H54 (cell line): ENCODE measurements at regions not wholly inside any gene's neighbourhood (a gene's known extent, or its start where the extent isn't known, plus 50 kb on each side); places are given as distances from the start of the nearest gene placed in this dataset.
"Not testable (repeated sequence)": the region's sequence is repeated elsewhere in the genome, so short reads cannot be mapped to it uniquely, and the experiment has no call there.

Source experiments
- DNase-seq: peaks from one replicate; pipeline ENCODE4 v3.0.0; 2011; ENCODE audit warnings: low spot score, mixed read lengths; ENCODE audit not compliant: insufficient read length
- FAIRE-seq: peaks from 3 replicates; lab custom pipeline; 2011; peaks lifted over from hg19 to GRCh38; lab: Jason Lieb, UNC
- POLR2A ChIP-seq: IDR thresholded peaks from 2 replicates; pipeline ENCODE4 v1.6.1; 2011; ENCODE audit warnings: low read depth, mild to moderate bottlenecking, low read length

DNA sequence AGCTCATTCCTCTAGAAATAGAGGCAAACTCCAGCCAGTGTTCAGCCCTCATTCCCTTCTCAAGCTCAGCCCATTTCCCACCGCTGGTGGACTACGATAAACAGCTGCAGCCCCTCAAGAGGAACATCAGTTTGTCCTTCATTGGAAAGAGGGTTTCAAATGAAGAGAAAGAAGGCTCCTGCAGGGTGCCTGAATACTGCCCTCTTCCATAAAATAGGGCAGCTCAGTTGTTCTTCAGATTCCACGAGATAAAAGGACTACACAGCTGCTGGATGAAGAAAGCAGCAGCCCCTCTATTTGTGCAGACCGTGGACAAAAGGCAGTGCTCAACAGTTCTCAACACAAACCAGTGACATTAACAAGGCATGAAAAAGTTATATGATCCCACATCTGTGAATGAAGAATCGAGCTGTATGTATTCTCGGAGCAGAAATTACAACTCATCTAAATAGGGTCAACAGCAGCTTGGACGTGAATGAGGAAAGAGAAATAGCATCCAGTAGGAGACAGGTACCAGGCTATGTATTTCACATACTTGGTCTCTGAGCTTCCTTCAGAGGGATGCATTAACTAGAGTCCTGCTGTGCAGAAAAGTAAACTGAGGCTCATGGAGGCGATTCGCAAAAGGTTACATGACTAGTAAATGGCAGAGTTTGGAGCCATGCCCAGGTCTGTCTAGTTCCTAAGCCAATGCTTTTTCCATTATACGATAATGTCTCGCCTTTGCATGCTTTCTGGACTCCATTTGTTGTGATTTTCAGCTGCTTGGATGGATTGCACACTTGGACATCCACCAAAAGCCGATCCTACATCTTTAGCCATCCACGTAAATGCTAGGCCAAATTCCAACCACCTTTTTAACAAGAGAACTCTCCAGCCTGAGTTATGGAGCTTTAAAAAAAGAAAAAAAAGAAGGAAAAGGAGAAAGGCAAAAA, 301.2 kb upstream of the PPARGC1A start:
- DNase-seq (no peak), FAIRE-seq (no peak)
- no peak for TF ChIP-seq POLR2A

DNA sequence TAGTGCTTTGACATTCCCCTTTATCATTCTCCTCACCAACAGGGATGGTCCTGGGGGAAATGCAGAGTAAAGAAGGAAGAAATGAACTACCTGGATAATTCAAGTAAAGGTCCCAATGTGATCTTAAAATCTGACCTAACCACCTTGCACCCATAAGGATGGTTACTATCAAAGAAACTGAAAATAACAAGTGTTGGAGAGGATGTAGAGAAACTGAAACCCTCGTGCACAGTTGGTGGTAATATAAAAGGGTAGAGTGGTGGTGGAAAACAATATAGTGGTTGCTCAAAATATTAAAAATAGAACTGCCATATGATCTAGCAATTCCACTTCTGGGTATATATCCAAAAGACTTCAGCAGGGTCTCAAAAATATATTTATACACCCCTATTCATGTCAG, 298.6 kb upstream of the PPARGC1A start:
- FAIRE-seq (no peak), DNase-seq (no peak)
- no peak for TF ChIP-seq POLR2A

DNA sequence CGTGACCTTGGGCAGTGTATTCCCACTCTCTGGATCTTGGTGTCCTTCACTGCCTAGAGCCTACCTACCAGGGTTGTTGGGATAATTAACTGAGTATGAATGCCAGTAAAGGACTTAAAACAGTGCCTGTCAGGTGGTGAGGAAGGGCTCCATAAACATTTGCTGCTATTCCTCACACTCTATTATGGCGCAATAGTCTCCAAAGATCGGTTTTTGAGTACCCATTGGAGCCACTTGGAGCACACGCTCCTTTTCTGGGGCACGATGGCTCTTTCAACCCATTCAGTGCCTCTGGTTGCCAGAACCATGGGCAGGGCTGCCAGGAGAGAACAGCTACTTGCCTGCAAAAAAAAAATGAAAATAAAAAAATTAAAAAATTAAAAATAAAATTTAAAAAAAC, 296.6 kb upstream of the PPARGC1A start:
- FAIRE-seq (no peak), DNase-seq (no peak)
- no peak for TF ChIP-seq POLR2A

DNA sequence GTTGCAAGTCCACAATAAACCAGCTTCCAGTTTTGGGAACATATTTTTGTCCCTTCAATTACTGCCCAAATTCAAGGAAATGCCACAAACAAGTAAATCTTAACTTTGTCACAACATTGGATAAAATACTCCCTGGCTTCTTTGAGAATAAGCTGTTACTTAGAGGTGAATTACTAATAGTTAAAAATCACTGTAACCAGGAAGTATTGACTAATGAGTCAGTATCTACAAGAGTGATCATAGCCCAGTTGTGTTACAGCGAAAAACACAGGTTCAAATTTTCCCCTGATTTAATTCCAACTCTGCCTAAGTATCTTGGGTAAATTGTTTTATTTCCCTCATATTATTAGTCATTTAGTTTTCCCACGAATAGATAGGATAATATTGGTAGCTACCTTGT, 291.2 kb upstream of the PPARGC1A start:
- no peak for TF ChIP-seq POLR2A
- DNase-seq (no peak), FAIRE-seq (no peak)

DNA sequence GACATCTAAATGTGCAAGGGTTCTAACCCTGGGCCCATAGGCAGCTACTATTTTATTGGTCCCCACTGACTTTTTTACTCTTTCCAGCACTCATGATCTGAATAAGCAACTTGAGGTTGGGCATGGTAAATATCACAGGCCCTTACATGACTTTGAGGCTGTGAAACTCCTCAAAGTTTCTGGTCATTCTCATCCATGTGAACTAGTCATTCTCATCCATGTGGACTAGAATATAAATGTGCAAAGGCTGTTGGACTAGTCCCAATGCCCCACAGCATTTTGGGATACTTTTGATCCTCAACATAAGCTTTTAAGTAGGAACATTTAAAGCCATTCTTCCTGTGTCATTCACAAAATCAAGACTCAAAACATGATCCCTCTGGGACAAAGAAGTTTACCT, 290.7 kb upstream of the PPARGC1A start:
- no peak for DNase-seq
- TF ChIP-seq POLR2A, result no peak
- no peak for FAIRE-seq

- TF ChIP-seq POLR2A, result no peak
- DNase-seq (no peak), FAIRE-seq (no peak)
Measured at GRCh38 chr4:24179201-24179840, 289.5 kb upstream of the PPARGC1A start.

DNA sequence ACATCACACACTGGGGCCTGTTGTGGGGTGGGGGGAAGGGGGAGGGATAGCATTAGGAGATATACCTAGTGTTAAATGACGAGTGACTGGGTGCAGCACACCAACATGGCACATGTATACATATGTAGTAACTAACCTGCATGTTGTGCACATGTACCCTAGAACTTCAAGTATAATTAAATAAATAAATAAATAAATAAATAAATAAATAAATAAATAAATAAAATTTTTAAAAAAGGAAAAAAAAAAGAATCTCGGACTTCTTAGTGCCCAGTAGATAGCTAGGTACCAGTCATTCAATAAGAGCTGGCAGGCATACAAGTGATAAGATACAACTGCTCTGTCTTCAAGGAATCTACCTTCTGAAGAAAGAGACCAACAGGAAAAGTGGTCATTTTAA, 287.6 kb upstream of the PPARGC1A start:
- FAIRE-seq, DNase-seq: not testable (repeated sequence)

DNA sequence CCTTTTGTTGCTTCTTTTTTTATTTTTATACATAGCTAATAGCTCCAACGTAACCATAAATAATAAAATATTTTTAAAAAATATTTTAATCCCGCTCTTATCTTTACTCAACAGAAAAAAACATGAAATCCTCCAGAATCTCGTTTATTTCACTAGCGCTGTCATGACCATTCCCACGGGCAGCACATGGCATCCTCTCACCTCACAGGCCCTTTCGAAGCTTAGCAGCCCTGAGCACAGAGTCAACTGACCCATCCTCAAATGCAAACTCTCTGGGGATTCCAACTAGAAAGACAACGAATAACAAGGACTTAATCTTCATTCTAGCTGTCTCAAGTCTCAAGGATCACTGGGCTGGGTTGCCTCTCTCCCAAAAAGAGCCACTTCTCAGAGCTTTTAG, 285.9 kb upstream of the PPARGC1A start:
- no peak for DNase-seq
- no peak for TF ChIP-seq POLR2A
- no peak for FAIRE-seq

- DNase-seq (no peak), FAIRE-seq (no peak)
- no peak for TF ChIP-seq POLR2A
Measured at GRCh38 chr4:24174602-24175001, 284.8 kb upstream of the PPARGC1A start.

DNA sequence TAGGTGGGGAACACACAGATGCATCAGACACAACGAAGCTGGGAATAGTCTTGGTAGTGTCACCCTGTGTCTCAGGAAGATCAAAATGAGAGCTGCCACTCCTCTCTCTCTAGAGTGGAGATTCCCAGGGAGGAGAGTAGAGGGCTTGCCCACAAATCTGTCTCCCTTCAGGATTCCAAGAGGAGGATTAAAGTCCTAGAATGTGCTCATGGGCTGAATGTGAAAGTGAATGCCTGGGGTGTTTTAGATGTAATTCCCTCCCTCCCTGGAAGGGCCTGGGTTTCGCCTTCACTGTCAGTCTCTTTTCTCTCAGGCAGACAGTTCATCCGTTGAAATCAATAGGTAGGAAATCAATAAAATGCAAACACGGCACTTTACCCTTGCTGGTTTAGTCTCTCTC, 282.6 kb upstream of the PPARGC1A start:
- TF ChIP-seq POLR2A, result no peak
- DNase-seq, result no peak
- no peak for FAIRE-seq

GRCh38 chr4:24169956-24170355, 280.1 kb upstream of the PPARGC1A start:
- no peak for DNase-seq
- TF ChIP-seq POLR2A, result no peak
- FAIRE-seq, result no peak

DNA sequence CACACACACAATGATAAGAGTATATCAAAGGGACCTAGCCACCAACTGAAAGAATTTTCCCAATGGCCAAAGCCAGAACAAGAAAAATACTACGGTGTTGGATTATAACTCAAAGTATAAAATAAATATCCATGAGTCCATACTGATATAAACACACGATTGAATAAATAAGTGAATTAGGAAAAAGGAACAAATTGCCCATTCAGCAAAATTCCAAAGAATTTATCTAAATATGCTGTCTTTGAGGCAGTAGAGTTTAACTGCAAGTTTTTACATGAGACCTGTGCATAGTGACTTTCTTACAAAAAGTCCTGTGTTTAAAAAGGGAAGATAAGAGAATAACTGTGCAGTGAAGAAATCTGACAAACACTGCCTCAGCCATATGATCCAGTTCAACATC, 278.8 kb upstream of the PPARGC1A start:
- no peak for DNase-seq
- no peak for FAIRE-seq
- TF ChIP-seq POLR2A, result no peak

- TF ChIP-seq POLR2A, result no peak
Measured at GRCh38 chr4:24166501-24166900, 276.7 kb upstream of the PPARGC1A start.

DNA sequence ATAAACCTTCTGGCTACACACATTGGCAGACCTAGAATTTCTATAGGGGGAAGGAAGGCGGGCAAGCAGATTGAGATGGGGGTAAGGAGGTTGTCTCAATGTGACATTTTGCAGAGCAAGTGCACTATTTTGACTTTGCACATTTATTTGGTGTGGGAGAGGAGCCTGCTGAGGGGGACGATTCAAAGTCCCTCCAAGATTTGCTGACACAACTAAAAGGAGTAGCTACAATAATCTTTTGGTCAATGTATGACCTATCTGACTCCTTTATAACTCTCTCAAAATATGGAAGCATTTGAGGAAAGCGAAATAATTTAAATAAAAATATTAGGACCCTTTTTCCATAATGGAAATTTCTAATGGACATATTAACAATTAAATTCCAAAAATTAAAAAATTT, 274.9 kb upstream of the PPARGC1A start:
- FAIRE-seq, result no peak
- no peak for DNase-seq
- no peak for TF ChIP-seq POLR2A

More at GRCh38 chr4:24166501-24166900, 276.7 kb upstream of the PPARGC1A start:
- DNase-seq, result no peak
- no peak for FAIRE-seq
